PC-3 (cell line): ENCODE measurements at regions not wholly inside any gene's neighbourhood (a gene's known extent, or its start where the extent isn't known, plus 50 kb on each side); places are given as distances from the start of the nearest gene placed in this dataset.

Source experiments
- ATAC-seq: fragments of 200-7000 bp; cut with Tn5 transposase; 2 replicates; pipeline ENCODE4 v1.9.1; 2020; ENCODE audit warnings: mild to moderate bottlenecking, moderate library complexity
- BruUV-seq: library from RNA; stranded (reverse); fragments of 400-500 nt; replicated peaks from 2 replicates; lab custom pipeline; 2021; lab: Mats Ljungman, UMichigan
- CTCF ChIA-PET: fragments of 300-600 bp; sonication (Branson Sonifier 250); formaldehyde crosslinking; loops from one replicate; lab custom pipeline; 2022; ENCODE audit warnings: antibody characterized with exemption; lab: Charles Lee
- POLR2A ChIA-PET: fragments of 300-600 bp; sonication (Branson Sonifier 250); formaldehyde crosslinking; loops from one replicate; lab custom pipeline; 2022; ENCODE audit warnings: antibody characterized with exemption; ENCODE audit not compliant: unreplicated experiment; lab: Charles Lee
- DNase-seq: peaks from one replicate; pipeline ENCODE4 v3.0.0-alpha.2; 2015
- H2AFZ ChIP-seq: fragments of 300-600 bp; sonication (generic); 2 replicates; pipeline ENCODE4 v1.6.0; 2016; ENCODE audit warnings: antibody characterized with exemption, low read length
- H3F3A ChIP-seq: fragments of 300-600 bp; sonication (generic); one replicate; pipeline ENCODE4 v1.6.0; 2017; ENCODE audit warnings: antibody characterized with exemption, low read length, control low read depth, mild to moderate bottlenecking; ENCODE audit not compliant: unreplicated experiment
- H3K27ac ChIP-seq: fragments of 300-600 bp; sonication (generic); 2 replicates; pipeline ENCODE4 v1.5.1; 2016; ENCODE audit warnings: mild to moderate bottlenecking, low read length
- H3K27me3 ChIP-seq: fragments of 300-600 bp; sonication (generic); 2 replicates; pipeline ENCODE4 v1.6.1; 2016; ENCODE audit warnings: low read length, mixed read lengths
- H3K36me3 ChIP-seq: fragments of 300-600 bp; sonication (generic); 2 replicates; pipeline ENCODE4 v1.6.1; 2016; ENCODE audit warnings: low read depth, mixed run types, low read length, mixed read lengths
- H3K4me1 ChIP-seq: fragments of 300-600 bp; sonication (generic); 2 replicates; pipeline ENCODE4 v1.5.1; 2016; ENCODE audit warnings: low read length; ENCODE audit not compliant: insufficient read depth
- H3K4me2 ChIP-seq: fragments of 300-600 bp; sonication (generic); 2 replicates; pipeline ENCODE4 v1.6.0; 2016; ENCODE audit warnings: low read length
- H3K4me3 ChIP-seq: fragments of 300-600 bp; sonication (generic); 2 replicates; pipeline ENCODE4 v1.5.1; 2016; ENCODE audit warnings: mild to moderate bottlenecking, low read length, mixed read lengths
- H3K79me2 ChIP-seq: fragments of 300-600 bp; sonication (generic); 2 replicates; pipeline ENCODE4 v1.6.1; 2017; ENCODE audit warnings: low read length, mixed read lengths
- H3K9ac ChIP-seq: fragments of 300-600 bp; sonication (generic); 2 replicates; pipeline ENCODE4 v1.6.0; 2016; ENCODE audit warnings: mild to moderate bottlenecking, low read length
- H3K9me2 ChIP-seq: fragments of 300-600 bp; sonication (generic); replicated peaks from 2 replicates; pipeline ENCODE4 v1.6.1; 2016; ENCODE audit warnings: mixed run types, low read length, mixed read lengths
- H3K9me3 ChIP-seq: fragments of 300-600 bp; sonication (generic); 2 replicates; pipeline ENCODE4 v1.6.1; 2016; ENCODE audit warnings: low read length, mixed read lengths
- H4K20me1 ChIP-seq: fragments of 300-600 bp; sonication (generic); 2 replicates; pipeline ENCODE4 v1.6.1; 2016; ENCODE audit warnings: low read length, mixed read lengths
- CTCF ChIP-seq: fragments of 300-600 bp; sonication (generic); conservative IDR thresholded peaks from 2 replicates; pipeline ENCODE4 v1.5.1; 2017; ENCODE audit warnings: antibody characterized with exemption, low read depth, mild to moderate bottlenecking, low read length
- EZH2 ChIP-seq: fragments of 300-600 bp; sonication (generic); IDR thresholded peaks from one replicate; pipeline ENCODE4 v1.6.1; 2017; ENCODE audit warnings: antibody characterized with exemption, mild to moderate bottlenecking, low read length; ENCODE audit not compliant: unreplicated experiment
- EZH2phosphoT487 ChIP-seq: fragments of 300-600 bp; sonication (generic); IDR thresholded peaks from 2 replicates; pipeline ENCODE4 v1.6.1; 2018; ENCODE audit warnings: mild to moderate bottlenecking, antibody characterized with exemption, low read length, borderline replicate concordance
- intact Hi-C: fragments of 100-400 bp; cut with micrococcal nuclease; formaldehyde crosslinking; loops from 2 replicates; pipeline ENCODE4 v1.9.0; 2023

- TF ChIP-seq EZH2phosphoT487: no peak
- TF ChIP-seq EZH2: no peak
- no peak for TF ChIP-seq CTCF
- CTCF ChIA-PET: no interaction called here
- no TSS peak for BruUV-seq
- no peak overlapping the region for H2AFZ ChIP-seq
- no peaks in the 10 kb centered on the region for H3K9me3 ChIP-seq
- H3K36me3 ChIP-seq: no peaks in the 10 kb centered on the region
- H4K20me1 ChIP-seq: no peaks in the 10 kb centered on the region
- no peaks in the 10 kb centered on the region for H3F3A ChIP-seq
- intact Hi-C loops: no loop called here
- H3K27me3 ChIP-seq: no peaks in the 10 kb centered on the region
- ATAC-seq (no peak), DNase-seq (no peak)
- POLR2A ChIA-PET: no interaction called here
- H3K9me2 ChIP-seq: no peaks in the 10 kb centered on the region
- no peak overlapping the region for H3K27ac ChIP-seq
- H3K9ac ChIP-seq: no peak overlapping the region
- H3K4me3 ChIP-seq: no peak overlapping the region
- H3K79me2 ChIP-seq: no peaks in the 10 kb centered on the region
- H3K4me2 ChIP-seq: no peak overlapping the region
- no peaks in the 10 kb centered on the region for H3K4me1 ChIP-seq
Observed at GRCh38 chr4:108483650-108484049, 136.7 kb upstream of the RPL34 start.

GRCh38 chr4:108483079-108483478 lies 137.3 kb upstream of the RPL34 start:
- no TSS peak for BruUV-seq
- no peaks in the 10 kb centered on the region for H3K4me1 ChIP-seq
- H3K9me3 ChIP-seq: no peaks in the 10 kb centered on the region
- no peak overlapping the region for H3K9ac ChIP-seq
- no peaks in the 10 kb centered on the region for H3K9me2 ChIP-seq
- no peaks in the 10 kb centered on the region for H3F3A ChIP-seq
- no peaks in the 10 kb centered on the region for H3K36me3 ChIP-seq
- no peak for ATAC-seq
- no peak overlapping the region for H2AFZ ChIP-seq
- intact Hi-C loops: no loop called here
- no peak overlapping the region for H3K4me3 ChIP-seq
- H3K27me3 ChIP-seq: no peaks in the 10 kb centered on the region
- H4K20me1 ChIP-seq: no peaks in the 10 kb centered on the region
- no peak overlapping the region for H3K27ac ChIP-seq
- ChIA-PET POLR2A (no interaction called here), CTCF (no interaction called here)
- no peak overlapping the region for H3K4me2 ChIP-seq
- no peak for DNase-seq
- no peak for TF ChIP-seq CTCF
- H3K79me2 ChIP-seq: no peaks in the 10 kb centered on the region

GRCh38 chr4:108480881-108481280 lies 139.5 kb upstream of the RPL34 start:
- Histone ChIP-seq H3K4me3 (no peak overlapping the region), H3F3A (no peaks in the 10 kb centered on the region), H3K36me3 (no peaks in the 10 kb centered on the region), H3K79me2 (no peaks in the 10 kb centered on the region), H2AFZ (no peak overlapping the region), H3K9me3 (no peaks in the 10 kb centered on the region), H3K4me2 (no peak overlapping the region), H3K9ac (no peak overlapping the region), H3K4me1 (no peaks in the 10 kb centered on the region), H3K27ac (no peak overlapping the region), H3K27me3 (no peaks in the 10 kb centered on the region), H3K9me2 (no peaks in the 10 kb centered on the region), H4K20me1 (no peaks in the 10 kb centered on the region)
- BruUV-seq: no TSS peak
- POLR2A ChIA-PET: no interaction called here
- DNase-seq (no peak), ATAC-seq (no peak)
- CTCF ChIA-PET: no interaction called here
- no peak for TF ChIP-seq EZH2
- no peak for TF ChIP-seq EZH2phosphoT487
- TF ChIP-seq CTCF: no peak
- intact Hi-C loops: no loop called here
